H1 (cell line): ENCODE measurements at regions not wholly inside any gene's neighbourhood (a gene's known extent, or its start where the extent isn't known, plus 50 kb on each side); places are given as distances from the start of the nearest gene placed in this dataset.

Experiments used
- CTCF ChIA-PET: fragments of 300-600 bp; sonication (Branson Sonifier 250); formaldehyde crosslinking; loops from one replicate; lab custom pipeline; 2021; ENCODE audit not compliant: partially characterized antibody; lab: Charles Lee
- POLR2A ChIA-PET: fragments of 300-600 bp; sonication (Branson Sonifier 250); formaldehyde crosslinking; loops from one replicate; lab custom pipeline; 2021; ENCODE audit warnings: inconsistent platforms; ENCODE audit not compliant: partially characterized antibody; lab: Charles Lee
- DNase-seq, 2 experiments: peaks; one replicate each; pipeline versions ENCODE4 v3.0.0 to v3.0.0-alpha.2; 2010 to 2022; ENCODE audit warnings: low spot score in 2 of 2, low read depth in 1 of 2, mixed read lengths in 1 of 2
- FAIRE-seq: peaks from 2 replicates; lab custom pipeline; 2011; peaks lifted over from hg19 to GRCh38; lab: Jason Lieb, UNC
- H2AFZ ChIP-seq: 2 replicates; pipeline ENCODE4 v1.8.1; 2012; ENCODE audit warnings: low read length, inconsistent platforms
- H2AK5ac ChIP-seq: 2 replicates; pipeline ENCODE4 v1.6.1; 2013; ENCODE audit warnings: low read depth, low read length
- H2BK120ac ChIP-seq: replicated peaks from 2 replicates; pipeline ENCODE3; 2013; ENCODE audit warnings: low read depth, low read length, inconsistent platforms
- H2BK12ac ChIP-seq: 2 replicates; pipeline ENCODE4 v1.6.1; 2013; ENCODE audit warnings: low read depth, low read length
- H2BK15ac ChIP-seq: 2 replicates; pipeline ENCODE4 v1.6.1; 2013; ENCODE audit warnings: low read length
- H2BK20ac ChIP-seq: 2 replicates; pipeline ENCODE4 v1.6.1; 2013; ENCODE audit warnings: low read length
- H2BK5ac ChIP-seq: 2 replicates; pipeline ENCODE4 v1.6.1; 2013; ENCODE audit warnings: low read depth, low read length
- H3K14ac ChIP-seq: 2 replicates; pipeline ENCODE4 v1.6.1; 2013; ENCODE audit warnings: inconsistent platforms; ENCODE audit not compliant: insufficient read length
- H3K18ac ChIP-seq: 2 replicates; pipeline ENCODE4 v1.6.1; 2013; ENCODE audit warnings: low read length; ENCODE audit errors: extremely low read depth
- H3K23ac ChIP-seq: 2 replicates; pipeline ENCODE4 v1.6.1; 2013; ENCODE audit warnings: inconsistent platforms; ENCODE audit not compliant: insufficient read length
- H3K23me2 ChIP-seq: 2 replicates; pipeline ENCODE4 v1.6.1; 2013; ENCODE audit warnings: low read depth, low read length
- H3K27ac ChIP-seq: 2 replicates; pipeline ENCODE4 v1.6.1; 2011; ENCODE audit warnings: low read depth, low read length, inconsistent platforms
- H3K27me3 ChIP-seq, 4 experiments: replicated peaks in 1 of 4; 1 replicate in 1 of 4; 2 replicates in 3 of 4; pipeline versions ENCODE4 v1.6.1 to v1.8.1; 2011 to 2013; ENCODE audit warnings: low read length in 3 of 4, mild to moderate bottlenecking in 3 of 4, inconsistent platforms in 2 of 4, mixed read lengths in 2 of 4, moderate library complexity in 1 of 4; ENCODE audit not compliant: control insufficient read depth in 3 of 4, insufficient read depth in 3 of 4; ENCODE audit errors: extremely low read depth in 1 of 4
- H3K36me3 ChIP-seq, 4 experiments: 2 replicates each; pipeline versions ENCODE4 v1.6.1 to v1.8.1; 2011 to 2013; ENCODE audit warnings: mild to moderate bottlenecking in 4 of 4, low read length in 3 of 4, moderate library complexity in 2 of 4, control low read depth in 1 of 4, inconsistent platforms in 1 of 4; ENCODE audit not compliant: insufficient read depth in 4 of 4, control insufficient read depth in 2 of 4
- H3K4ac ChIP-seq: replicated peaks from 2 replicates; pipeline ENCODE3; 2013; ENCODE audit warnings: low read length, low read depth, mixed read lengths, inconsistent platforms; ENCODE audit not compliant: insufficient read length
- H3K4me1 ChIP-seq, 4 experiments: replicated peaks in 1 of 4; 1 replicate in 1 of 4; 2 replicates in 3 of 4; pipeline versions ENCODE4 v1.6.1 to v1.8.1; 2011 to 2013; ENCODE audit warnings: low read length in 3 of 4, inconsistent platforms in 2 of 4, mixed read lengths in 1 of 4; ENCODE audit not compliant: insufficient read depth in 4 of 4, control insufficient read depth in 3 of 4
- H3K4me2 ChIP-seq, 2 experiments: 2 replicates each; pipeline versions ENCODE4 v1.6.1 to v1.8.1; 2011 to 2013; ENCODE audit warnings: low read depth in 2 of 2, low read length in 2 of 2, control low read depth in 1 of 2, inconsistent platforms in 1 of 2, mild to moderate bottlenecking in 1 of 2; ENCODE audit not compliant: insufficient read depth in 1 of 2
- H3K4me3 ChIP-seq, 4 experiments: fragments of 200-600, 300-600 bp in 1 of 4; sonication (generic), shearing (Covaris generic), sonication (Bioruptor Twin) in 1 of 4; 2 replicates each; pipeline versions ENCODE4 v1.5.1 to v1.8.1; 2011 to 2016; ENCODE audit warnings: low read length in 4 of 4, low read depth in 3 of 4, control low read depth in 2 of 4, inconsistent platforms in 2 of 4, mild to moderate bottlenecking in 2 of 4, mixed read lengths in 1 of 4, moderate library complexity in 1 of 4; ENCODE audit not compliant: insufficient read depth in 2 of 4; ENCODE audit errors: extremely low read depth in 1 of 4
- H3K56ac ChIP-seq: replicated peaks from 2 replicates; pipeline ENCODE3; 2013; ENCODE audit warnings: low read depth, mild to moderate bottlenecking, mixed read lengths, low read length, inconsistent platforms; ENCODE audit not compliant: insufficient read length
- H3K79me1 ChIP-seq: 2 replicates; pipeline ENCODE4 v1.6.1; 2013; ENCODE audit warnings: low read depth, low read length, control low read depth
- H3K79me2 ChIP-seq, 2 experiments: 2 replicates each; pipeline versions ENCODE4 v1.6.1 to v1.8.1; 2012 to 2013; ENCODE audit warnings: low read length in 2 of 2, mild to moderate bottlenecking in 2 of 2, inconsistent platforms in 1 of 2; ENCODE audit not compliant: insufficient read depth in 2 of 2, control insufficient read depth in 1 of 2
- H3K9ac ChIP-seq, 4 experiments: replicated peaks in 1 of 4; 1 replicate in 1 of 4; 2 replicates in 3 of 4; pipeline versions ENCODE4 v1.6.1 to v1.8.1; 2011 to 2013; ENCODE audit warnings: low read depth in 3 of 4, low read length in 3 of 4, control low read depth in 2 of 4, mild to moderate bottlenecking in 2 of 4, moderate library complexity in 2 of 4, inconsistent platforms in 1 of 4; ENCODE audit errors: extremely low read depth in 1 of 4
- H3K9me3 ChIP-seq, 2 experiments: 2 replicates each; pipeline versions ENCODE4 v1.6.1 to v1.8.1; 2012 to 2013; ENCODE audit warnings: mild to moderate bottlenecking in 2 of 2, moderate library complexity in 2 of 2, control low read depth in 1 of 2, inconsistent platforms in 1 of 2, low read depth in 1 of 2, low read length in 1 of 2, mixed read lengths in 1 of 2; ENCODE audit not compliant: insufficient read depth in 2 of 2
- H4K20me1 ChIP-seq, 2 experiments: replicated peaks in 1 of 2; 2 replicates each; pipeline versions ENCODE3 to v1.8.1; 2011 to 2013; ENCODE audit warnings: inconsistent platforms in 2 of 2, low read length in 2 of 2, mild to moderate bottlenecking in 1 of 2; ENCODE audit not compliant: insufficient read depth in 2 of 2, control insufficient read depth in 1 of 2
- H4K5ac ChIP-seq: 2 replicates; pipeline ENCODE4 v1.6.1; 2013; ENCODE audit warnings: low read length, low read depth, mixed read lengths, inconsistent platforms; ENCODE audit not compliant: insufficient read length
- H4K8ac ChIP-seq: 2 replicates; pipeline ENCODE4 v1.8.0; 2013; ENCODE audit warnings: mild to moderate bottlenecking, moderate library complexity, low read length, inconsistent platforms; ENCODE audit not compliant: insufficient read depth; ENCODE audit errors: extremely low read depth
- H4K91ac ChIP-seq: replicated peaks from 2 replicates; pipeline ENCODE3; 2013; ENCODE audit warnings: low read length, mixed read lengths, inconsistent platforms; ENCODE audit not compliant: insufficient read length
- EZH2 ChIP-seq: fragments of 200-600 bp; sonication (generic); IDR thresholded peaks from 2 replicates; pipeline ENCODE4 v1.7.1; 2012; ENCODE audit warnings: low read depth, mild to moderate bottlenecking, moderate library complexity, low read length, inconsistent platforms; ENCODE audit not compliant: severe bottlenecking
- RBBP5 ChIP-seq: IDR thresholded peaks from 2 replicates; pipeline ENCODE4 v1.7.1; 2012; ENCODE audit warnings: low read depth, mild to moderate bottlenecking, inconsistent platforms, low read length, moderate library complexity, borderline replicate concordance
- YY1 ChIP-seq: IDR thresholded peaks from 2 replicates; pipeline ENCODE4 v1.6.1; 2011; ENCODE audit warnings: low read depth, mild to moderate bottlenecking, low read length
- WGBS, 2 experiments: shearing (Covaris generic) in 1 of 2; methylation state at CpG; one replicate each; pipeline versions ENCODE4 v1.1.6 to v1.1.7; 2013 to 2015; ENCODE audit warnings: low lambda C conversion rate in 2 of 2, mixed read lengths in 2 of 2, inconsistent platforms in 1 of 2, low coverage in 1 of 2, missing lambda C conversion rate in 1 of 2; ENCODE audit not compliant: insufficient replicate concordance in 2 of 2, insufficient coverage in 1 of 2, insufficient read length in 1 of 2; ENCODE audit errors: extremely low coverage in 1 of 2, missing lambda C conversion rate in 1 of 2; 5-methylcytosine and 5-hydroxymethylcytosine counted together

DNA sequence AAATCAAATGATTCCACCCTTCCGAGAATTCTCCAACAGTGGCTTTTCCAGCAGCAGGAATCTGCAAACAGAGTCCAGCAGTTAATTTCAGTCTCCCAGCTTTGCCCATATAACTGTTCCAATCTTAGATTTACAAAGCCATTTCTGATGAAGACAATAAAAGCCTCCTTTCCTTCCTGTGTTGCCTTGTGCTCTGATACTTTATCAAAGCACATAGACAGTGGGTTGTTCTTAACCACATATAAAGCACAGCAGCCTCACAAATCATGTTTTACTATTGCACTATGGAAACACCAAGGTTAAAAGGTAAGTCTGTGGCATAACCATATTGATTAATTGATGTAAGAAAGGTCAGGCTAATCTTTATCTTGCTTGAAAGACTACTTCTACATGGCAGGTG lies 89.8 kb upstream of the MMADHC start:
- Histone ChIP-seq H3K9me3 (no peaks in the 10 kb centered on the region), H2BK5ac (no peak overlapping the region), H3K79me1 (no peaks in the 10 kb centered on the region), H4K5ac (no peak overlapping the region), H3K18ac (no peak overlapping the region), H2BK12ac (no peak overlapping the region), H4K8ac (no peak overlapping the region), H3K4me2 (no peak overlapping the region), H4K20me1 (no peaks in the 10 kb centered on the region), H3K79me2 (no peaks in the 10 kb centered on the region), H3K23ac (no peak overlapping the region), H2BK20ac (no peak overlapping the region), H2AK5ac (no peak overlapping the region), H2BK15ac (no peak overlapping the region), H4K91ac (no peak overlapping the region), H3K4me3 (no peak overlapping the region), H3K27ac (no peak overlapping the region), H3K4ac (no peak overlapping the region), H3K27me3 (no peaks in the 10 kb centered on the region), H3K9ac (no peak overlapping the region), H3K23me2 (no peaks in the 10 kb centered on the region), H2AFZ (no peak overlapping the region), H2BK120ac (no peak overlapping the region), H3K14ac (no peak overlapping the region), H3K36me3 (no peaks in the 10 kb centered on the region), H3K56ac (no peak overlapping the region), H3K4me1 (no peaks in the 10 kb centered on the region)
- POLR2A ChIA-PET = no interaction called here
- no peak for DNase-seq
- FAIRE-seq = no peak
- 82% methylated on average over 1 of the region's 1 CpG; no CpG with 5 or more reads in 1 of the 2 experiments for WGBS, 2 experiments
- CTCF ChIA-PET = no interaction called here
- TF ChIP-seq YY1 (no peak), RBBP5 (no peak), EZH2 (no peak)
